LNCAP (cell line): ENCODE measurements at regions not wholly inside any gene's neighbourhood (a gene's known extent, or its start where the extent isn't known, plus 50 kb on each side); places are given as distances from the start of the nearest gene placed in this dataset.

Experiments
- CTCF ChIP-seq: fragments of 450-650 bp; IDR thresholded peaks from 2 replicates; pipeline ENCODE4 v1.5.1; 2017; ENCODE audit warnings: mild to moderate bottlenecking

- no peak for TF ChIP-seq CTCF
These were observed 165.1 kb downstream of the GJA1 start for GRCh38 chr6:121600389-121601168.

GRCh38 chr6:121603486-121603885 is 168.0 kb downstream of the GJA1 start:
- no peak for TF ChIP-seq CTCF

- TF ChIP-seq CTCF, result no peak
These were observed 172.3 kb downstream of the GJA1 start for GRCh38 chr6:121607721-121608120.

GRCh38 chr6:121608270-121608669 is 172.8 kb downstream of the GJA1 start:
- no peak for TF ChIP-seq CTCF

GRCh38 chr6:121609281-121609680 is 173.8 kb downstream of the GJA1 start:
- no peak for TF ChIP-seq CTCF

- TF ChIP-seq CTCF, result no peak
These were observed 177.5 kb downstream of the GJA1 start for GRCh38 chr6:121612927-121613326.

GRCh38 chr6:121614115-121614514 is 178.7 kb downstream of the GJA1 start:
- TF ChIP-seq CTCF, result no peak

- TF ChIP-seq CTCF, result no peak
These were observed 180.0 kb downstream of the GJA1 start for GRCh38 chr6:121615493-121615892.
